GM23248 (cell line): ENCODE measurements at regions not wholly inside any gene's neighbourhood (a gene's known extent, or its start where the extent isn't known, plus 50 kb on each side); places are given as distances from the start of the nearest gene placed in this dataset.
A peak's percentile ranks its signal among the peaks of the same experiment; 100 is the strongest.

Experiments
- DNase-seq: peaks from one replicate; pipeline ENCODE4 v3.0.0-alpha.2; 2015
- H2AFZ ChIP-seq: fragments of 200-600 bp; sonication (generic); 2 replicates; pipeline ENCODE4 v1.6.1; 2016; ENCODE audit warnings: antibody characterized with exemption
- H3F3A ChIP-seq: fragments of 200-600 bp; sonication (generic); 2 replicates; pipeline ENCODE4 v1.6.1; 2016; ENCODE audit warnings: mild to moderate bottlenecking, antibody characterized with exemption, mixed run types; ENCODE audit not compliant: insufficient read depth
- H3K27ac ChIP-seq: fragments of 200-600 bp; sonication (generic); 2 replicates; pipeline ENCODE4 v1.5.1; 2016; ENCODE audit warnings: mild to moderate bottlenecking
- H3K27me3 ChIP-seq: fragments of 200-600 bp; sonication (generic); replicated peaks from 2 replicates; pipeline ENCODE4 v1.6.1; 2016; ENCODE audit warnings: mild to moderate bottlenecking; ENCODE audit not compliant: insufficient read depth
- H3K36me3 ChIP-seq: fragments of 200-600 bp; sonication (generic); 2 replicates; pipeline ENCODE4 v1.6.1; 2016; ENCODE audit warnings: low read depth, mild to moderate bottlenecking
- H3K4me1 ChIP-seq: fragments of 200-600 bp; sonication (generic); 2 replicates; pipeline ENCODE4 v1.6.1; 2016; ENCODE audit warnings: mild to moderate bottlenecking; ENCODE audit not compliant: insufficient read depth
- H3K4me2 ChIP-seq: fragments of 200-600 bp; sonication (generic); one replicate; pipeline ENCODE4 v1.6.1; 2016; ENCODE audit warnings: mild to moderate bottlenecking; ENCODE audit not compliant: unreplicated experiment
- H3K4me3 ChIP-seq: fragments of 200-600 bp; sonication (generic); 2 replicates; pipeline ENCODE4 v1.5.1; 2016; ENCODE audit warnings: mild to moderate bottlenecking
- H3K79me2 ChIP-seq: fragments of 200-600 bp; sonication (generic); 2 replicates; pipeline ENCODE4 v1.6.1; 2016; ENCODE audit warnings: mild to moderate bottlenecking; ENCODE audit not compliant: insufficient read depth
- H3K9ac ChIP-seq: fragments of 200-600 bp; sonication (generic); 2 replicates; pipeline ENCODE4 v1.6.1; 2016; ENCODE audit warnings: mild to moderate bottlenecking
- H3K9me2 ChIP-seq: fragments of 200-600 bp; sonication (generic); 2 replicates; pipeline ENCODE4 v1.6.1; 2016; ENCODE audit warnings: mixed run types, mild to moderate bottlenecking, moderate library complexity; ENCODE audit not compliant: insufficient read depth
- H3K9me3 ChIP-seq: fragments of 200-600 bp; sonication (generic); one replicate; pipeline ENCODE4 v1.6.1; 2017; ENCODE audit warnings: low read depth
- H4K20me1 ChIP-seq: fragments of 200-600 bp; sonication (generic); 2 replicates; pipeline ENCODE4 v1.6.0; 2016; ENCODE audit not compliant: insufficient read depth
- EZH2 ChIP-seq: fragments of 200-600 bp; sonication (generic); IDR thresholded peaks from 2 replicates; pipeline ENCODE4 v1.6.1; 2018; ENCODE audit warnings: antibody characterized with exemption, mild to moderate bottlenecking; ENCODE audit not compliant: insufficient read depth, poor library complexity, severe bottlenecking
- EZH2phosphoT487 ChIP-seq: fragments of 200-600 bp; sonication (generic); IDR thresholded peaks from 2 replicates; pipeline ENCODE4 v1.6.1; 2018; ENCODE audit warnings: antibody characterized with exemption, moderate library complexity, mild to moderate bottlenecking, low read depth; ENCODE audit not compliant: insufficient read depth
- WGBS, 2 experiments: methylation state at CpG; one replicate each; pipeline ENCODE4 v1.1.6; 2015 to 2017; ENCODE audit warnings: low lambda C conversion rate in 2 of 2, low coverage in 1 of 2; ENCODE audit errors: missing lambda C conversion rate in 2 of 2; 5-methylcytosine and 5-hydroxymethylcytosine counted together
- in situ Hi-C: fragments of 300-500 bp; cut with MboI; formaldehyde crosslinking; loops from 2 replicates; pipeline ENCODE4 v1.15.0; 2020

GRCh38 chr20:61178551-61179071, 73.5 kb upstream of the CDH4 start:
- H3K9me2 ChIP-seq, result no peaks in the 10 kb centered on the region
- no peaks in the 10 kb centered on the region for H3K9me3 ChIP-seq
- no peaks in the 10 kb centered on the region for H3F3A ChIP-seq
- no peaks in the 10 kb centered on the region for H3K79me2 ChIP-seq
- H3K27me3 ChIP-seq, result no peaks in the 10 kb centered on the region
- no peak overlapping the region for H3K9ac ChIP-seq
- no peak for TF ChIP-seq EZH2phosphoT487
- TF ChIP-seq EZH2, result no peak
- WGBS, 2 experiments, result 25 to 38% methylated on average over 6 of the region's 6 CpGs
- H3K36me3 ChIP-seq, result no peaks in the 10 kb centered on the region
- no peak overlapping the region for H2AFZ ChIP-seq
- H3K27ac ChIP-seq, result no peak overlapping the region
- H4K20me1 ChIP-seq, result no peaks in the 10 kb centered on the region
- H3K4me1 ChIP-seq, result peaks cover 8% of the 10 kb centered on the region; the same call in 1 of the 2 replicates
- no peak for DNase-seq
- no peak overlapping the region for H3K4me3 ChIP-seq
- in situ Hi-C loops, result no loop called here
- no peak overlapping the region for H3K4me2 ChIP-seq

- Histone ChIP-seq H3K36me3 (no peaks in the 10 kb centered on the region), H3K27ac (no peak overlapping the region), H3K27me3 (no peaks in the 10 kb centered on the region), H3K4me3 (no peak overlapping the region), H3K79me2 (no peaks in the 10 kb centered on the region), H3K4me1 (peaks cover 12% of the 10 kb centered on the region; the same call in 1 of the 2 replicates), H3K4me2 (no peak overlapping the region), H3K9me2 (no peaks in the 10 kb centered on the region), H3K9ac (no peak overlapping the region), H2AFZ (no peak overlapping the region), H3F3A (peaks cover 27% of the 10 kb centered on the region), H3K9me3 (no peaks in the 10 kb centered on the region), H4K20me1 (no peaks in the 10 kb centered on the region)
- DNase-seq, result no peak
- TF ChIP-seq EZH2phosphoT487 (no peak), EZH2 (no peak)
- in situ Hi-C loops, result no loop called here
- WGBS, 2 experiments, result 60 to 61% methylated on average over 9 of the region's 9 CpGs
Observed at GRCh38 chr20:61184194-61184593, 67.9 kb upstream of the CDH4 start.

GRCh38 chr20:61185181-61185580, 66.9 kb upstream of the CDH4 start:
- Histone ChIP-seq H3K4me1 (peaks cover 12% of the 10 kb centered on the region; the same call in 1 of the 2 replicates), H3K9me3 (no peaks in the 10 kb centered on the region), H3F3A (peaks cover 27% of the 10 kb centered on the region), H4K20me1 (no peaks in the 10 kb centered on the region), H3K4me2 (no peak overlapping the region), H2AFZ (no peak overlapping the region), H3K9me2 (no peaks in the 10 kb centered on the region), H3K4me3 (no peak overlapping the region), H3K27me3 (no peaks in the 10 kb centered on the region), H3K27ac (peak overlapping the region; percentile 64), H3K36me3 (no peaks in the 10 kb centered on the region), H3K79me2 (no peaks in the 10 kb centered on the region), H3K9ac (no peak overlapping the region)
- DNase-seq, result no peak
- 45 to 50% methylated on average over 7 of the region's 7 CpGs for WGBS, 2 experiments
- no peak for TF ChIP-seq EZH2phosphoT487
- no peak for TF ChIP-seq EZH2
- in situ Hi-C loops, result no loop called here

GRCh38 chr20:61185841-61186601, 66.0 kb upstream of the CDH4 start:
- H3K4me1 ChIP-seq, result peaks cover 12% of the 10 kb centered on the region; the same call in 1 of the 2 replicates
- no peak overlapping the region for H3K9ac ChIP-seq
- H3K36me3 ChIP-seq, result no peaks in the 10 kb centered on the region
- H4K20me1 ChIP-seq, result no peaks in the 10 kb centered on the region
- peak; percentile 81 for DNase-seq
- H3K27me3 ChIP-seq, result no peaks in the 10 kb centered on the region
- in situ Hi-C loops, result no loop called here
- WGBS, 2 experiments, result 3 to 4% methylated on average over 12 of the region's 12 CpGs
- no peak overlapping the region for H2AFZ ChIP-seq
- H3K4me2 ChIP-seq, result peak overlapping the region; percentile 29
- H3K79me2 ChIP-seq, result no peaks in the 10 kb centered on the region
- no peaks in the 10 kb centered on the region for H3K9me3 ChIP-seq
- no peak for TF ChIP-seq EZH2
- peaks cover 27% of the 10 kb centered on the region for H3F3A ChIP-seq
- H3K27ac ChIP-seq, result peak overlapping the region; percentile 64
- H3K9me2 ChIP-seq, result no peaks in the 10 kb centered on the region
- 0 out of 2 replicates have a peak overlapping the region, but pooled peaks have one; percentile 15 for H3K4me3 ChIP-seq
